ENCODE measurements at regions not wholly inside any gene's neighbourhood (a gene's known extent, or its start where the extent isn't known, plus 50 kb on each side); places are given as distances from the start of the nearest gene placed in this dataset.

DNA sequence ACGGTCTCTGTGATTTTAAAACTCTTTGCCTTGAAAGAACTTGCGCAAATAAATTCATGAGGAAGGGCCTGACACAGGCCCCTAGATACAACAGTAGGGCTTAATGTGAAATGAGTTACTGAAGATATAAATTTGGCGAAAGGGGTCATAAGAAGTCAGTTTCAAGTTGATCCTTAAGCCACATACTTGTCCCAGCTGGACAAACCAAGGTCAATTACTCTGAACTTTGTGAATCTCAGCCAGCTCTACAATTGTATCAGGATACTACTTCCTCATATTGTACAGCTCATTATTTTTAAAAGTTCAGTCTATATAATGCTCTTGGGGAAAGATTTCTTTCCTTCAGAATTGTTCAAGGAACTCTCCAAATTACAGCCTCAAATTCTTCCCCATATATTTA is 432.8 kb downstream of the METTL4 start:
- Histone ChIP-seq H3K27ac (ENCODE audit: low read depth, low read length) (no peak overlapping the region), H3K9ac (ENCODE audit: extremely low read depth, low read length, poor library complexity, severe bottlenecking) (no peak overlapping the region), H3K9me3 (ENCODE audit: control insufficient read depth, low read length) (no peaks in the 10 kb centered on the region), H3K36me3 (ENCODE audit: control insufficient read depth, insufficient read depth, low read length) (no peaks in the 10 kb centered on the region), H3K4me3 (ENCODE audit: low read length) (no peak overlapping the region), H3K27me3 (ENCODE audit: control insufficient read depth, insufficient read depth, low read length, poor library complexity, severe bottlenecking) (no peaks in the 10 kb centered on the region), H3K4me1 (ENCODE audit: control insufficient read depth, insufficient read depth, low read length) (no peaks in the 10 kb centered on the region)
- H3K36me3 Mint-ChIP-seq (ENCODE audit: low read depth), result no peaks in the 10 kb centered on the region
- H3K27me3 Mint-ChIP-seq (ENCODE audit: insufficient read depth), result no peaks in the 10 kb centered on the region
- peaks cover 6% of the 10 kb centered on the region for H3K4me1 Mint-ChIP-seq
- H3K27ac Mint-ChIP-seq, result no peak overlapping the region
- TF ChIP-seq, protein P1, sequence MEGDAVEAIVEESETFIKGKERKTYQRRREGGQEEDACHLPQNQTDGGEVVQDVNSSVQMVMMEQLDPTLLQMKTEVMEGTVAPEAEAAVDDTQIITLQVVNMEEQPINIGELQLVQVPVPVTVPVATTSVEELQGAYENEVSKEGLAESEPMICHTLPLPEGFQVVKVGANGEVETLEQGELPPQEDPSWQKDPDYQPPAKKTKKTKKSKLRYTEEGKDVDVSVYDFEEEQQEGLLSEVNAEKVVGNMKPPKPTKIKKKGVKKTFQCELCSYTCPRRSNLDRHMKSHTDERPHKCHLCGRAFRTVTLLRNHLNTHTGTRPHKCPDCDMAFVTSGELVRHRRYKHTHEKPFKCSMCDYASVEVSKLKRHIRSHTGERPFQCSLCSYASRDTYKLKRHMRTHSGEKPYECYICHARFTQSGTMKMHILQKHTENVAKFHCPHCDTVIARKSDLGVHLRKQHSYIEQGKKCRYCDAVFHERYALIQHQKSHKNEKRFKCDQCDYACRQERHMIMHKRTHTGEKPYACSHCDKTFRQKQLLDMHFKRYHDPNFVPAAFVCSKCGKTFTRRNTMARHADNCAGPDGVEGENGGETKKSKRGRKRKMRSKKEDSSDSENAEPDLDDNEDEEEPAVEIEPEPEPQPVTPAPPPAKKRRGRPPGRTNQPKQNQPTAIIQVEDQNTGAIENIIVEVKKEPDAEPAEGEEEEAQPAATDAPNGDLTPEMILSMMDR (conservative IDR thresholded peaks at IDR 0.05), result no peak
- no peak for DNase-seq
- no peak overlapping the region for H3K4me3 Mint-ChIP-seq
- no peaks in the 10 kb centered on the region for H3K9me3 Mint-ChIP-seq
- WGBS, 2 experiments (ENCODE audit: insufficient coverage in 1 of 2, insufficient read length in 1 of 2), result 95% methylated on average over 3 of the region's 3 CpGs

DNA sequence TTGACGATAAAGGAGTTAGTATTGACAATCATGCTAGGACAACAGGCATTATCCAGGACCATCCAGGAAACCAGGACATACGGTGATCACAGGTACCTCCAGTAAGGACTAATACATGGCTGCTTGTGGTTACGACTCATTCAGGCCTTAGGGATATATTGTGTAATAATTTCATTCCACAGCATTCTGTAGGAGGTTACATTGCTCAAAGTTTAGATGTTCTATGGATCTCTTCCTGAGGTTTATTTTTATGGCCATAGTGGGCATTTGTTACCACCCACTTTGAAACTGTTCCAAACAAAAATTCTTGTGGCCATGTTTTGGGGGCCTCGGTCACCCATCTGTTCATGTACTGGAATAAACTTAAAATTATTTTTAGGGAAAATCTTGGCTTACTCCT is 431.6 kb downstream of the METTL4 start:
- Histone ChIP-seq H3K9me3 (ENCODE audit: control insufficient read depth, low read length) (peaks cover 1% of the 10 kb centered on the region), H3K9ac (ENCODE audit: extremely low read depth, low read length, poor library complexity, severe bottlenecking) (no peak overlapping the region), H3K4me1 (ENCODE audit: control insufficient read depth, insufficient read depth, low read length) (no peaks in the 10 kb centered on the region), H3K36me3 (ENCODE audit: control insufficient read depth, insufficient read depth, low read length) (no peaks in the 10 kb centered on the region), H3K4me3 (ENCODE audit: low read length) (no peak overlapping the region), H3K27me3 (ENCODE audit: control insufficient read depth, insufficient read depth, low read length, poor library complexity, severe bottlenecking) (no peaks in the 10 kb centered on the region), H3K27ac (ENCODE audit: low read depth, low read length) (no peak overlapping the region)
- Mint-ChIP-seq H3K4me1 (peaks cover 6% of the 10 kb centered on the region), H3K27me3 (ENCODE audit: insufficient read depth) (no peaks in the 10 kb centered on the region), H3K27ac (no peak overlapping the region), H3K36me3 (ENCODE audit: low read depth) (no peaks in the 10 kb centered on the region), H3K4me3 (no peak overlapping the region), H3K9me3 (peaks cover 3% of the 10 kb centered on the region)
- TF ChIP-seq, protein P1 (conservative IDR thresholded peaks at IDR 0.05), result no peak
- WGBS, 2 experiments (ENCODE audit: insufficient coverage in 1 of 2, insufficient read length in 1 of 2), result 89 to 100% methylated on average over 3 to 4 of the region's 4 CpGs
- DNase-seq, result no peak

DNA sequence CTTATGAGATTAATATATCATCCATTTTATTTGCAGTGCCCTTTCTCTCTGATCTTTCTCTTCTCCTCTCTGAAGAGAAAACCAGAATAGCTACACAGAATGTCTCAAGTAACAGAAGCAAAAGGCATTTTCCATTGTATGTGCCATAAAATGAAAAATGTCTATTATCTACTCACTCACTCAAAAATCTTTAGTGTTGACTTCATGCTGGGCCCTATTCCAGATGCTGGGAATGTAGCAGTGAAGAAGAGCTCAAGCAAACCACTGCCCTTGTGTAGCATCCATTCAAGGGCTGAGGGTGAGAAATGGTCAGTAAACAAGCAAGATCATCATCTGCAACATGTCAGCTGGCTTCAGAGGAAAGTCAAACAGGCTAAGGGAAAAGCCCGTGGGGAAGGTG is 427.7 kb downstream of the METTL4 start:
- Mint-ChIP-seq H3K4me3 (no peak overlapping the region), H3K4me1 (peaks cover 6% of the 10 kb centered on the region), H3K27me3 (ENCODE audit: insufficient read depth) (no peaks in the 10 kb centered on the region), H3K27ac (no peak overlapping the region), H3K36me3 (ENCODE audit: low read depth) (no peaks in the 10 kb centered on the region), H3K9me3 (peaks cover 3% of the 10 kb centered on the region)
- TF ChIP-seq, protein P1 (conservative IDR thresholded peaks at IDR 0.05), result no peak
- no peak overlapping the region for H3K9ac ChIP-seq (ENCODE audit: extremely low read depth, low read length, poor library complexity, severe bottlenecking)
- no peaks in the 10 kb centered on the region for H3K27me3 ChIP-seq (ENCODE audit: control insufficient read depth, insufficient read depth, low read length, poor library complexity, severe bottlenecking)
- no peaks in the 10 kb centered on the region for H3K4me1 ChIP-seq (ENCODE audit: control insufficient read depth, insufficient read depth, low read length)
- H3K4me3 ChIP-seq (ENCODE audit: low read length), result no peak overlapping the region
- no peak for DNase-seq
- H3K36me3 ChIP-seq (ENCODE audit: control insufficient read depth, insufficient read depth, low read length), result no peaks in the 10 kb centered on the region
- 82 to 100% methylated on average over 1 of the region's 1 CpG for WGBS, 2 experiments (ENCODE audit: insufficient coverage in 1 of 2, insufficient read length in 1 of 2)
- no peak overlapping the region for H3K27ac ChIP-seq (ENCODE audit: low read depth, low read length)
- peaks cover 9% of the 10 kb centered on the region for H3K9me3 ChIP-seq (ENCODE audit: control insufficient read depth, low read length)
